AG09319 (cell line): ENCODE measurements at regions not wholly inside any gene's neighbourhood (a gene's known extent, or its start where the extent isn't known, plus 50 kb on each side); places are given as distances from the start of the nearest gene placed in this dataset.

Source experiments
- DNase-seq: peaks from one replicate; pipeline ENCODE4 v3.0.0-alpha.2; 2010; ENCODE audit warnings: low read depth; ENCODE audit errors: extremely low read depth
- CTCF ChIP-seq: IDR thresholded peaks from 2 replicates; pipeline ENCODE4 v1.5.1; 2011; ENCODE audit warnings: low read depth, mild to moderate bottlenecking, inconsistent platforms, low read length, moderate library complexity

GRCh38 chr18:42281124-42281523 lies 326.1 kb downstream of the PIK3C3 start:
- no peak for DNase-seq
- no peak for TF ChIP-seq CTCF

DNA sequence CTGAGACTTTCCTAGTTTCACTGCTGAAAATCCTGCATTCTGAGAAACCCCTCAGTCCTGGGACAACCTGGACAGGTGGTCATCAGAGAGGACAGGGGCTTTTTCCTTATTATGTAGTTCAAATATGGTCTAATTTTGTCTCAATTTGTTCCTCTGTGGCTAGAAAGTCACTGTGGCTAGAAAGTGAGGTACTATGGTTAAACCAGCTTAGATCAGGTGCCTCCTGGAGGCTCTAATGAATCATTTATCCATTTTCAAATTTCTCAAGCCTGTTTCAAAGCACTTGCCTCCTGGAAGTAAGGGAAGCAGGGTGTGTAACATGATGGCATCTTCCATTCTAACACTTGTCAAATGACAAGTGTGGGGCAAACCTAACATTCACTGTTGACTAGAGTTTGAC lies 326.8 kb downstream of the PIK3C3 start:
- no peak for TF ChIP-seq CTCF
- DNase-seq, result no peak

GRCh38 chr18:42287047-42287446 lies 332.0 kb downstream of the PIK3C3 start:
- DNase-seq, result no peak
- TF ChIP-seq CTCF, result no peak

DNA sequence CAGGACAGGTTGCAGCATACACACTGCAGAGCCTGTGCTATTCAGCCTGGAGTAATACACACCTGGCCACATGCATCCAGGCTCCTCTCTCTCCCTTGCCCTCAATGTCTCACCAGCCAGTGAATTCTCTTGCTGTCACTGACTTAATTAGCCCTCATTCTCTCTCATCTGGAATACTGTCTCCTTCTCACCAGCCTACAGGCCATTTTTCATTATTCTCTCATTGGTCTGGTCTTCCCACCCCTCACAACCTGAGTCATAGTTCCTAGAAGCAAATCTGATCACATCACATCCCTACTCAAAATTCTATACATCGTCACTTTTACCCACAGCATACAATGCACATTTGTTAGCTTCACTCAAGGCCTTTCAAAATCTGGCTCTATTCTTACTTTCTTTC lies 333.1 kb downstream of the PIK3C3 start:
- no peak for TF ChIP-seq CTCF
- DNase-seq, result no peak

- DNase-seq, result no peak
- no peak for TF ChIP-seq CTCF
Measured at GRCh38 chr18:42289526-42289925, 334.5 kb downstream of the PIK3C3 start.

DNA sequence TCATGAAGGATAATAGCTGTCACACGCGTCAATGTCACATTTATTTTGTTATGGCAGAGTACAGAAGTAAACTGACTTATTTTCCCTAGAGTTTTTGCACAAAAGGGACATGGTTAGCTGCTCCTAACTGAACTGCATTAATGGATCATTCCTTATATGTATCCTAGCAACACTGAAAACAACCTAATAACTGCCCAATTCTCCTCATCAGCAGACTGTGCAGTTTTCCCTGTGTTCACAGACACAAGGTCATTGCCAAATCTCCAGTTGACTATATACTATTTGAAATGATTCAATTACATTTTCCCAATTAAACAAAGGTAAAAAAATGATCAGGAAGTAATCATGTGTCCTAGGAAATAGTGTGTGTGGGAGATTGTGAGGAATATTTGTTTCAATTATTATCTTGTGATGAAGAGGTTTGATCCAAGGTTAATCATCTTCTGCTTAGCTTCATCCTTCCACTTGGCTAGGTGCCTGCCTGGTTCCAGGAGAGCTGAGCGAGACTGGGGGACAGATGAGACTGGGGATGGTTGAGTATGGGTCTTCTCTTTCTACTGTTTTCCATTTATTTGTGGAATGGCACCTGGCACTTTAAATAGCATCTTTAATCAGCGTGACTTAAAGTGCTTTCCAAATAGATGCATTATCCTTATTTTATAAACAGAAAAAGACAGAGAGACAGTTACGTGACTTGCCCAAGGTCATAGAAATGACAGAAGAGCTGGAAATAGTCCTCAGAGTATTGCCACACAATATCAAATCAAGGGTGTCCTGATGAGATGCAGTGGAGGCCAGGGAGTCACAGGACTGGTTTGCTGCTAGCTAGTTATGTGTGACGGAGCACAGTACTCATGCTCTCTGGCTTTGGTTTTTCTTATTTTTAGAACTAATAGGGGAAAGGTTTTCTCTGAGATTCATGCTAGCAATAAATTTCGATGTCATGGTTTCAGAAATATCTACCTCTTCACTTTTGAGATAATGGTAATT lies 335.6 kb downstream of the PIK3C3 start:
- no peak for DNase-seq

More for the DNA sequence above, 335.6 kb downstream of the PIK3C3 start:
- no peak for TF ChIP-seq CTCF
